Ascending aorta (tissue), 2 donors: ENCODE measurements at regions not wholly inside any gene's neighbourhood (a gene's known extent, or its start where the extent isn't known, plus 50 kb on each side); places are given as distances from the start of the nearest gene placed in this dataset.

Source experiments
- DNase-seq, 2 donors: peaks; one replicate each; pipeline ENCODE4 v3.0.0-alpha.2; 2019; ENCODE audit warnings: low spot score in 2 of 2
- H3K27ac ChIP-seq, 2 donors: fragments of 200-600 bp; sonication (generic); one replicate each; pipeline ENCODE4 v1.5.1; 2016 to 2017; ENCODE audit warnings: mild to moderate bottlenecking in 1 of 2
- H3K27me3 ChIP-seq: fragments of 200-600 bp; sonication (generic); one replicate; pipeline ENCODE4 v1.5.1; 2017
- H3K36me3 ChIP-seq, 2 donors: fragments of 200-600 bp; sonication (generic); one replicate each; pipeline ENCODE4 v1.5.1; 2016
- H3K4me1 ChIP-seq, 2 donors: fragments of 200-600 bp; sonication (generic); one replicate each; pipeline ENCODE4 v1.5.1; 2016 to 2017; ENCODE audit warnings: mild to moderate bottlenecking in 1 of 2
- H3K4me3 ChIP-seq, 2 donors: fragments of 200-600 bp; sonication (generic); one replicate each; pipeline ENCODE4 v1.5.1; 2016 to 2017; ENCODE audit warnings: mild to moderate bottlenecking in 1 of 2
- H3K9me3 ChIP-seq, 2 donors: fragments of 200-600 bp; sonication (generic); one replicate each; pipeline ENCODE4 v1.5.1; 2016
- CTCF ChIP-seq, 3 experiments: fragments of 200-600 bp in 2 of 3; fragments of 450-650 bp in 1 of 3; sonication (generic) in 2 of 3; IDR thresholded peaks; one replicate each; pipeline ENCODE4 v1.5.1; 2016 to 2019; ENCODE audit warnings: antibody characterized with exemption in 3 of 3, mild to moderate bottlenecking in 1 of 3, moderate library complexity in 1 of 3
- intact Hi-C: fragments of 100-400 bp; cut with DNase I; formaldehyde crosslinking; loops from one replicate; pipeline ENCODE4 v1.15.1; 2023

GRCh38 chr4:185916231-185916630, 104.2 kb upstream of the SORBS2 start:
- intact Hi-C loops, result no loop called here
- H3K4me1 ChIP-seq, result no peaks in the 10 kb centered on the region
- TF ChIP-seq CTCF (IDR thresholded peaks at IDR 0.05), result no peak
- H3K27ac ChIP-seq, result no peak overlapping the region
- DNase-seq, result no peak
- no peaks in the 10 kb centered on the region for H3K36me3 ChIP-seq
- no peaks in the 10 kb centered on the region for H3K9me3 ChIP-seq
- H3K4me3 ChIP-seq, result no peak overlapping the region
- H3K27me3 ChIP-seq, result no peaks in the 10 kb centered on the region

DNA sequence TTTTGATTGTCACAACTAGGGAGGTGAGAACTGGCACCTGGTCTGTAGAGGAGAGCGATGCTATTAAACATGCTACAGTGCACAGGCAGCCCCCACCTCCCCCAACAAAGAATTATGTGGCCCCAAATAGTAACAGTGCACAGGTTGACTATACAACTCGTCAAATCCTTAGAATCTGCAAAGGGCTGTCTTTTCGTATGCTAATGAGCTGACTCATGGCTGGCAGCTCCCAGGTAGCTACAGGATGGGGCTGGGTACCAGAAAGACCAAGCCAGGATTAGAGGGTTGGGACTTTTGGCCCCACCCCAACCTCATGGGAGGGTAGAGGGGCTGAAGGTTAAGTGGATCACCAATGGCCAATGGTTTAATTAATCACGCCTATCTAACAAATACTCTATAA, 104.7 kb upstream of the SORBS2 start:
- intact Hi-C loops, result no loop called here
- Histone ChIP-seq H3K4me3 (no peak overlapping the region), H3K27me3 (no peaks in the 10 kb centered on the region), H3K9me3 (no peaks in the 10 kb centered on the region), H3K4me1 (no peaks in the 10 kb centered on the region), H3K36me3 (no peaks in the 10 kb centered on the region), H3K27ac (no peak overlapping the region)
- no peak for TF ChIP-seq CTCF (IDR thresholded peaks at IDR 0.05)
- DNase-seq, result no peak

GRCh38 chr4:185919107-185919506, 107.1 kb upstream of the SORBS2 start:
- H3K4me3 ChIP-seq, result no peak overlapping the region
- H3K4me1 ChIP-seq, result peaks cover 0 to 7% of the 10 kb centered on the region in 2 donors
- DNase-seq, result no peak
- TF ChIP-seq CTCF (IDR thresholded peaks at IDR 0.05), result no peak
- H3K9me3 ChIP-seq, result no peaks in the 10 kb centered on the region
- H3K27me3 ChIP-seq, result no peaks in the 10 kb centered on the region
- H3K36me3 ChIP-seq, result no peaks in the 10 kb centered on the region
- H3K27ac ChIP-seq, result no peak overlapping the region
- intact Hi-C loops, result no loop called here

DNA sequence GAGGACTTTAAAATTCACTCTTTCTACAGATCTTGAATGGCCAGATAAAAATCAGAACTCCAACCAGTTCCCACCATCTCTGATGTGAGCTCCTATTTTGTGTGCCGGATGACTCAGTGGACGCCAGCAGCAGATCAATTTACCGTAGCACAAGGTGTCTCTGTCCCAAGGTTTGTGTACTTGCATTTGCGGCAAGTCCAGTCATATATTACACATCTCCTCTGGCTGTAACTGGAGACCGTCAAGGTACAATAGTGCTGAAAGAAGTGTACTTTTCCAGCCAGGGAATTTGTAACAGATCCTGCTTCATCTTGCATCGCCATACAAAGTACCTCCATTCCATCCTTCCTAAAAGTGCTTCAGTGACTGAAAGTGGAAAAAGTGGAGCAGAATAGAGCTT, 108.2 kb upstream of the SORBS2 start:
- Histone ChIP-seq H3K9me3 (no peaks in the 10 kb centered on the region), H3K27me3 (no peaks in the 10 kb centered on the region), H3K27ac (no peak overlapping the region), H3K4me1 (peaks cover 0 to 7% of the 10 kb centered on the region in 2 donors), H3K4me3 (no peak overlapping the region), H3K36me3 (no peaks in the 10 kb centered on the region)
- TF ChIP-seq CTCF (IDR thresholded peaks at IDR 0.05), result no peak
- no peak for DNase-seq
- intact Hi-C loops, result no loop called here

GRCh38 chr4:185920691-185921260, 108.8 kb upstream of the SORBS2 start:
- intact Hi-C loops, result no loop called here
- DNase-seq, result no peak
- H3K27me3 ChIP-seq, result no peaks in the 10 kb centered on the region
- no peaks in the 10 kb centered on the region for H3K9me3 ChIP-seq
- H3K4me3 ChIP-seq, result no peak overlapping the region
- H3K27ac ChIP-seq, result no peak overlapping the region
- H3K4me1 ChIP-seq, result peaks cover 0 to 7% of the 10 kb centered on the region in 2 donors
- H3K36me3 ChIP-seq, result no peaks in the 10 kb centered on the region
- TF ChIP-seq CTCF (IDR thresholded peaks at IDR 0.05), result no peak
